ENCODE measurements at regions not wholly inside any gene's neighbourhood (a gene's known extent, or its start where the extent isn't known, plus 50 kb on each side); places are given as distances from the start of the nearest gene placed in this dataset.
A peak's percentile ranks its signal among the peaks of the same experiment; 100 is the strongest.
"Not testable (repeated sequence)": the region's sequence is repeated elsewhere in the genome, so short reads cannot be mapped to it uniquely, and the experiment has no call there.

DNA sequence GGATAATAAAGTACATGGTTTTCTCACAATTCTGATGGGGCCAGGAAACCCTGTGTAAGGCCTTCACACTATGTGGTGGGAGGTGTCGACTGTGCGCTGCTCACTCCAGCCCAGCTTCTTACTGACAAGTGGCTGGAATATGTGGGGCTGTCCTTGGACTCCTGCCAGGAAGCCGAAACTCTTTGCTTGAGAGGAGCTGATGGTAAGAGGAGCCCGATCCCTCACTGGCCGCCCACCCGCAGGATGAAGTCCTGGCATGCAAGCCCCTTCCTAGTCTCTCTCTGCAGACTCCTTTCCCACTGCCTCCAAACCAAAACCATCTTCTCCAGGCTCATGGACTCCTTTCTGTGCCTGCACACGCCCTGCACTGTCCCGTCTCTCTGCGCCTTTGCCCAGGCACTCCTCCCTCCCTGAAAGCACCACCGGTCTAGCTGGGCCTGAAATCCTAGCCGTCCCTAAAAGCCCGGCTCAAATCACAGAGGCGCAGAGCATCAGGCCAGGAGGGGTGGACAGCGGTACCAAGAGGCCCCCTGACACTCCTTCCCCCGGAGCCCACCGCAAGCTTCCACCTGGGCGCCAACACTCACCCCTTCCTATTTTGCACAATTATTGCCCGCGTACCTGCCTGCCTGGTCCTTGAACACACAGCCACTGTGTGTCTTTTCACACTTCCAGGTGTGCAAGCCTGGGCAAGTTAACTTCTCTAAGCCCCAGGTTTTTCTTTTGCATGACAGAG, 125.8 kb upstream of the ZNF746 start:
- peaks cover 41% of the 10 kb centered on the region for H3K4me1 Mint-ChIP-seq
- DNase-seq, result not testable (repeated sequence)

GRCh38 chr7:149622444-149623210, 125.0 kb upstream of the ZNF746 start:
- H3K4me3 Mint-ChIP-seq, result peak overlapping the region; percentile 51
- ChIA-PET CTCF (interaction anchor here (0.7 to 1.0 kb wide), 2 partner anchors 201 to 304 kb away, joined by 3 to 5 read pairs; no protein-coding TSS in a partner anchor), POLR2A (interaction anchor here (0.8 to 1.7 kb wide), 3 partner anchors 22 to 338 kb away, joined by 4 to 6 read pairs (median 4); no protein-coding TSS in a partner anchor)
- H3K9me3 Mint-ChIP-seq, result no peaks in the 10 kb centered on the region
- peaks cover 40% of the 10 kb centered on the region for H3K36me3 Mint-ChIP-seq (ENCODE audit: low read depth)
- H3K27ac Mint-ChIP-seq, result peak overlapping the region; percentile 50
- peaks cover 41% of the 10 kb centered on the region for H3K4me1 Mint-ChIP-seq
- H3K27me3 Mint-ChIP-seq, result peaks cover 13% of the 10 kb centered on the region
- no peak for DNase-seq

More for the DNA sequence above, 125.8 kb upstream of the ZNF746 start:
- peak overlapping the region; percentile 95 for H3K4me3 Mint-ChIP-seq
- peaks cover 33% of the 10 kb centered on the region for H3K36me3 Mint-ChIP-seq (ENCODE audit: low read depth)
- H3K27ac Mint-ChIP-seq, result peak overlapping the region; percentile 74
- CTCF ChIA-PET, result interaction anchor here (0.6 to 3.5 kb wide), 5 partner anchors 24 to 147 kb away, joined by 3 to 16 read pairs (median 3); no protein-coding TSS in a partner anchor
- H3K9me3 Mint-ChIP-seq, result not testable (repeated sequence)
- POLR2A ChIA-PET, result interaction anchor here (1.7 kb wide), 1 partner anchor 23 kb away, joined by 6 read pairs; no protein-coding TSS in a partner anchor
- peaks cover 19% of the 10 kb centered on the region for H3K27me3 Mint-ChIP-seq

- peaks cover 10% of the 10 kb centered on the region for H3K27me3 Mint-ChIP-seq
- H3K27ac Mint-ChIP-seq, result peak overlapping the region; percentile 50
- peaks cover 47% of the 10 kb centered on the region for H3K36me3 Mint-ChIP-seq (ENCODE audit: low read depth)
- peak; percentile 40 for DNase-seq
- H3K4me1 Mint-ChIP-seq, result peaks cover 41% of the 10 kb centered on the region
- peak overlapping the region; percentile 45 for H3K4me3 Mint-ChIP-seq
- CTCF ChIA-PET, result interaction anchor here (0.7 to 1.1 kb wide), 3 partner anchors 200 to 360 kb away, joined by 3 to 5 read pairs (median 4); partner anchors contain the start of gene ZNF783
- no peaks in the 10 kb centered on the region for H3K9me3 Mint-ChIP-seq
- POLR2A ChIA-PET, result interaction anchor here (1.0 kb wide), 1 partner anchor 337 kb away, joined by 4 read pairs; no protein-coding TSS in a partner anchor
Observed at GRCh38 chr7:149621776-149622175, 124.2 kb upstream of the ZNF746 start.

DNA sequence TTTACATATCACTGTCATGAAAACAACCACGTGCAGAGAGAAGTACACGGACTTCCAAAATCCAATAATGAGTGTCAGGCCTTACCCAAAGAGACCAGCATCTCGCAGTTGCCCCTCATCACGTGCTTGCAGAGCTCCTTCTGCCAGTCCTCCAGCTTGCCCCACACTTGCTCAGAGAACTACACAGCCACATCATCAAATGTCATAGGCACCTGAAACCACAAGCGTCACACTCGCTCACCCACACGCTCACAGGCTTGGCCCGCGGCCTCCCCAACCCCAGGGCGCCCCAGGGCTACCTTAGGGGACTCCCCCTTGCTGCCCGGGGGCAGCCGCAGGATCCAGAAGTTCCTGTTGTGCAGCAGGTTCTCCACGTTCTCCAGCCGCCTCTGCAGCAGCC, 123.4 kb upstream of the ZNF746 start:
- Mint-ChIP-seq H3K4me3 (no peak overlapping the region), H3K27ac (no peak overlapping the region), H3K9me3 (no peaks in the 10 kb centered on the region), H3K4me1 (peaks cover 41% of the 10 kb centered on the region), H3K36me3 (ENCODE audit: low read depth) (peaks cover 55% of the 10 kb centered on the region), H3K27me3 (peaks cover 2% of the 10 kb centered on the region)
- ChIA-PET CTCF (interaction anchor here (1.1 kb wide), 1 partner anchor 359 kb away, joined by 4 read pairs; the partner anchor contains the start of gene ZNF783), POLR2A (interaction anchor here (0.6 to 1.2 kb wide), 2 partner anchors 156 to 382 kb away, joined by 3 to 4 read pairs; no protein-coding TSS in a partner anchor)
- peak; percentile 61 for DNase-seq

DNA sequence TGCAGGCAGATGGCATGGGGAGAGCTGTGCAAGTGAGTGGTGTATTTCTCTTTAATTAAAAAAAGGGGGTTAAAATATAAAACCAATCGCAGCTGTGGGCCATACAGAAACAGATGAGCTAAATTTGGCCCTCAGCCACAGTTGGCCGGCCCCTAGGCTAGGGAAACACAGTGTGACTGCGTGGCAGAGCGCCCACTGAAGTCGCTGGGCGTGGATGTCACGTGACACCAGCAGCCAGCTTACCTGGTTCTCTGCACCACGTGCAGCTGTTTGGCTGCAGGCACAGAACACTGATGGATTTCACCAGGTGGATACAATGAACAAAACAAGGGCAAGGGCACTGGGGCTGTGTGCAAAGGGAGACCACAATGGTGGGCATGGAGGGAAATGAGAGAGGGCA, 119.3 kb upstream of the ZNF746 start:
- ChIA-PET POLR2A (no interaction called here), CTCF (no interaction called here)
- H3K27ac Mint-ChIP-seq, result no peak overlapping the region
- peaks cover 93% of the 10 kb centered on the region for H3K36me3 Mint-ChIP-seq (ENCODE audit: low read depth)
- H3K4me1 Mint-ChIP-seq, result peaks cover 17% of the 10 kb centered on the region
- no peak for DNase-seq
- H3K9me3 Mint-ChIP-seq, result no peaks in the 10 kb centered on the region
- no peaks in the 10 kb centered on the region for H3K27me3 Mint-ChIP-seq
- H3K4me3 Mint-ChIP-seq, result no peak overlapping the region

DNA sequence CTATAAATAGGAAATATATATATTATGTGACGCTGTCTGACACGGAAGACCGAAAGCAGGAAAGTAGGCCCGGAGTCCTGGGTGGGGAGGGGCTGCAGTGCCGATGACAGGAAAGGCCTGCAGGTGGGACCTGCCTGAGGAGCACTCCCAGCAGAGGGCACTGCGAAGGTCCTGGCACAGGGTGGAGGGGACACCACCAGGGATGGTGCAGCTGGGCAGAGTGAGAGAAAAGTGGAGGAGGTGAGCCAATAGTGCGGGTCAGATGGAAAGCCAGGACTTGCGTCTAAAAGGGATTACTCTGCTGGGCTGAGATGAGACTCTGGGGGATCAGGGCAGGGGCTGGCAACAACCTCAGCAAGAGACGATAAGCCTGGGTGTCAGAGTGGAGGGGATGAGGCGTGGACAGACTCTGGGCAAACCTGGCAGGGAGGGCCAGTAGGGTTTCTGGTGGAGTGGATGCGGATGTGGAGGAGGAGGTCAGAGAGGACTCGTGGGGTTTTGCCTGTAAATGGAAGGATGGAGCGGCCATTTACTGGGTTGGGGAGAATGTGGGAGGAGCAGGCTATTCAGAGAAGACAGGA, 118.2 kb upstream of the ZNF746 start:
- H3K4me3 Mint-ChIP-seq, result no peak overlapping the region
- CTCF ChIA-PET, result no interaction called here
- peaks cover 91% of the 10 kb centered on the region for H3K36me3 Mint-ChIP-seq (ENCODE audit: low read depth)
- POLR2A ChIA-PET, result no interaction called here
- no peak overlapping the region for H3K27ac Mint-ChIP-seq
- no peak for DNase-seq
- H3K4me1 Mint-ChIP-seq, result peaks cover 6% of the 10 kb centered on the region
- no peaks in the 10 kb centered on the region for H3K27me3 Mint-ChIP-seq
- no peaks in the 10 kb centered on the region for H3K9me3 Mint-ChIP-seq

GRCh38 chr7:149610441-149611011, 112.9 kb upstream of the ZNF746 start:
- H3K36me3 Mint-ChIP-seq (ENCODE audit: low read depth), result peaks cover 89% of the 10 kb centered on the region
- no peaks in the 10 kb centered on the region for H3K4me1 Mint-ChIP-seq
- no peak for DNase-seq
- H3K27me3 Mint-ChIP-seq, result peaks cover 7% of the 10 kb centered on the region
- no peak overlapping the region for H3K4me3 Mint-ChIP-seq
- H3K9me3 Mint-ChIP-seq, result no peaks in the 10 kb centered on the region
- ChIA-PET POLR2A (no interaction called here), CTCF (interaction anchor here (0.9 kb wide), 1 partner anchor 14 kb away, joined by 5 read pairs; no protein-coding TSS in a partner anchor)
- H3K27ac Mint-ChIP-seq, result no peak overlapping the region

DNA sequence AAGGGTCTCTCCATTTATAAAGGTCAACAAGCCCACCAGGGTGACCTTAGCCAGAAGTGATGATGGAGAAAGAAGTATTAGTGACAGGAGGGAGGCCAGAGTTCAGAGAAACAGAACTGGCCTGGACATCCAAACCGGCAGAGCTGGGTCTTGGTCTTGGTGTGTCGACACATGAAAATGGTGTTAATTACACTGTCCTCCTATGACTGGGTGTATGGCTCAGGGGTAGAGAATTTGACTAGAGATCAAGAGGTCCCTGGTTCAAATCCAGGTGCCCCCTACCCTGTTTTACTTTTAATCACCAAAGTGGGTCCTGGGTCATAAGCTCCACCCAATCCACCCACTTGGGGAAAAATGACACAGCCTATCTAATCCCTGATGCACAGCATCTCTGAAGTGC, 110.6 kb upstream of the ZNF746 start:
- no peaks in the 10 kb centered on the region for H3K9me3 Mint-ChIP-seq
- no peak overlapping the region for H3K4me3 Mint-ChIP-seq
- ChIA-PET CTCF (no interaction called here), POLR2A (no interaction called here)
- H3K4me1 Mint-ChIP-seq, result no peaks in the 10 kb centered on the region
- no peak overlapping the region for H3K27ac Mint-ChIP-seq
- peaks cover 15% of the 10 kb centered on the region for H3K27me3 Mint-ChIP-seq
- no peak for DNase-seq
- H3K36me3 Mint-ChIP-seq (ENCODE audit: low read depth), result peaks cover 82% of the 10 kb centered on the region

GRCh38 chr7:149607683-149608082, 110.1 kb upstream of the ZNF746 start:
- Mint-ChIP-seq H3K36me3 (ENCODE audit: low read depth) (peaks cover 81% of the 10 kb centered on the region), H3K9me3 (no peaks in the 10 kb centered on the region), H3K27ac (no peak overlapping the region), H3K4me3 (no peak overlapping the region), H3K27me3 (peaks cover 18% of the 10 kb centered on the region), H3K4me1 (no peaks in the 10 kb centered on the region)
- POLR2A ChIA-PET, result no interaction called here
- CTCF ChIA-PET, result no interaction called here
- no peak for DNase-seq

DNA sequence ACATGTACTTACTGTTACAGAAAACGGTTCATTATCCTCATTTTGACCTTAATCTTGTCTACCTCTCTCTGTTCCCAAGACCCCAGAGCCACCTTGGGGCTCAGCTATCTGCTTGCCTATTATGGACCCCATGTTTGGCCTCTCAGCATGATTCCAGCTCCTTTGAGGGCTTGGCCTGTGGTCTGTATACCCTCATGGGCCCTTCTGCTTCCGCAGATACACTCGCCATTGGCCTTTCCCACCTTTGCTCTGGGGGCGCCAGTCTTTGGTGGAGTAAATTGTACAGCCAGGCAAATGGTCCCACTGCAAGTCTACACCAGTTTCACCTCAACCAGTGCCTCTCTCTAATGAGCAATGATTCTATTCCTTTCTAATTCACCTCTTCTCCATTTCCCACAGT, 109.2 kb upstream of the ZNF746 start:
- peaks cover 18% of the 10 kb centered on the region for H3K27me3 Mint-ChIP-seq
- POLR2A ChIA-PET, result no interaction called here
- H3K27ac Mint-ChIP-seq, result no peak overlapping the region

GRCh38 chr7:149605696-149606095, 108.1 kb upstream of the ZNF746 start:
- Mint-ChIP-seq H3K4me1 (peaks cover 10% of the 10 kb centered on the region), H3K27me3 (peaks cover 18% of the 10 kb centered on the region), H3K9me3 (no peaks in the 10 kb centered on the region), H3K36me3 (ENCODE audit: low read depth) (peaks cover 79% of the 10 kb centered on the region), H3K4me3 (no peak overlapping the region), H3K27ac (no peak overlapping the region)
- ChIA-PET POLR2A (interaction anchor here (1.7 kb wide), 1 partner anchor 19 kb away, joined by 5 read pairs; no protein-coding TSS in a partner anchor), CTCF (no interaction called here)
- DNase-seq, result no peak

More for the DNA sequence above, 109.2 kb upstream of the ZNF746 start:
- no peak for DNase-seq
- no peaks in the 10 kb centered on the region for H3K9me3 Mint-ChIP-seq
- CTCF ChIA-PET, result no interaction called here
- H3K36me3 Mint-ChIP-seq (ENCODE audit: low read depth), result peaks cover 81% of the 10 kb centered on the region
- peaks cover under 1% of the 10 kb centered on the region for H3K4me1 Mint-ChIP-seq
- no peak overlapping the region for H3K4me3 Mint-ChIP-seq

DNA sequence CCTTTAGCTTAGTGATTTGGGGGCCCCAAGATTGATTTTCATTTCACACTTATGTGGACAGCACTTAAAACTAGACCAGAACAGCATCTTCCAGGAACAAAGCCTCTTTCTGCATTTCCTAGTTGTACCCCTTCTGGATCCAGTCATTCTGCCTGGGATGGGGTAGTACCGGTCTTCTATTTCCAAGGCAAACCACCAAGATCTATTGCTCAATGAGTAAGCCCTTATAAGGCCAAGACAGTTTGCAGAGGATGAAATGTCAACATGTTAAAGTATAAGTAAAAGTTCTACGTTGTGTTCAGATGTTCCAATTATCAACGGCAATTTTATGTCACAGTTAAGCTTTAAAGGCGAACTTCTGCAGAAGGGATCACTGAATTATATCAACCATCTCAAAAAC, 106.9 kb upstream of the ZNF746 start:
- Mint-ChIP-seq H3K4me1 (peaks cover 21% of the 10 kb centered on the region), H3K27me3 (peaks cover 21% of the 10 kb centered on the region), H3K36me3 (ENCODE audit: low read depth) (peaks cover 73% of the 10 kb centered on the region), H3K27ac (no peak overlapping the region), H3K9me3 (no peaks in the 10 kb centered on the region), H3K4me3 (no peak overlapping the region)
- CTCF ChIA-PET, result interaction anchor here (0.6 kb wide), 1 partner anchor 183 kb away, joined by 4 read pairs; no protein-coding TSS in a partner anchor
- no peak for DNase-seq
- POLR2A ChIA-PET, result interaction anchor here (1.7 to 2.0 kb wide), 2 partner anchors 9 to 20 kb away, joined by 5 read pairs; no protein-coding TSS in a partner anchor

All from activated CD4-positive, alpha-beta memory T cell treated with anti-CD3 and anti-CD28 coated beads, Interleukin-2, amount 10 ng/mL, durations not matched to agents 7 days and 5 days (primary cell).